Vagina (tissue), 2 donors: ENCODE measurements at regions not wholly inside any gene's neighbourhood (a gene's known extent, or its start where the extent isn't known, plus 50 kb on each side); places are given as distances from the start of the nearest gene placed in this dataset.

Experiments
- DNase-seq, 2 donors: peaks; one replicate each; pipeline ENCODE4 v3.0.0-alpha.2; 2017; ENCODE audit errors: extremely low spot score in 2 of 2
- H3K27ac ChIP-seq: fragments of 200-600 bp; sonication (generic); one replicate; pipeline ENCODE4 v1.5.1; 2019
- H3K27me3 ChIP-seq: fragments of 200-600 bp; sonication (generic); one replicate; pipeline ENCODE4 v1.5.1; 2019
- H3K36me3 ChIP-seq, 2 donors: fragments of 200-600 bp; sonication (generic); one replicate each; pipeline ENCODE4 v1.5.1; 2017 to 2019
- H3K4me1 ChIP-seq: fragments of 200-600 bp; sonication (generic); one replicate; pipeline ENCODE4 v1.5.1; 2019
- H3K4me3 ChIP-seq, 2 donors: fragments of 200-600 bp; sonication (generic); 1 replicate in 1 of 2; 2 replicates in 1 of 2; pipeline ENCODE4 v1.5.1; 2016 to 2019
- H3K9me3 ChIP-seq: fragments of 200-600 bp; sonication (generic); one replicate; pipeline ENCODE4 v1.5.1; 2019
- CTCF ChIP-seq, 3 experiments: fragments of 450-650 bp in 2 of 3; fragments of 200-600 bp in 1 of 3; sonication (generic) in 1 of 3; IDR thresholded peaks; one replicate each; pipeline ENCODE4 v1.5.1; 2017 to 2019; ENCODE audit warnings: antibody characterized with exemption in 3 of 3, mild to moderate bottlenecking in 2 of 3, moderate library complexity in 2 of 3
- POLR2A ChIP-seq, 2 donors: fragments of 450-650 bp; IDR thresholded peaks; one replicate each; pipeline ENCODE4 v1.6.1; 2017; ENCODE audit warnings: antibody characterized with exemption in 2 of 2, mild to moderate bottlenecking in 2 of 2, moderate library complexity in 2 of 2
- POLR2AphosphoS5 ChIP-seq, 2 donors: sonication (generic); formaldehyde crosslinking; IDR thresholded peaks; one replicate each; pipeline ENCODE4 v1.9.0; 2017; ENCODE audit warnings: antibody characterized with exemption in 2 of 2, mild to moderate bottlenecking in 2 of 2, low read depth in 1 of 2; ENCODE audit not compliant: insufficient read depth in 1 of 2
- intact Hi-C: fragments of 100-400 bp; cut with DNase I; formaldehyde crosslinking; loops from one replicate; pipeline ENCODE4 v1.15.1; 2023

- Histone ChIP-seq H3K36me3 (no peaks in the 10 kb centered on the region), H3K27ac (no peak overlapping the region), H3K27me3 (no peaks in the 10 kb centered on the region), H3K4me3 (no peak overlapping the region), H3K4me1 (no peaks in the 10 kb centered on the region), H3K9me3 (no peaks in the 10 kb centered on the region)
- DNase-seq, result no peak
- TF ChIP-seq CTCF (IDR thresholded peaks at IDR 0.05), result no peak
- intact Hi-C loops, result no loop called here
These were observed 235.2 kb upstream of the SRRM4 start for GRCh38 chr12:118746176-118746575.

- Histone ChIP-seq H3K27me3 (no peaks in the 10 kb centered on the region), H3K9me3 (no peaks in the 10 kb centered on the region), H3K4me3 (no peak overlapping the region), H3K4me1 (no peaks in the 10 kb centered on the region), H3K27ac (no peak overlapping the region), H3K36me3 (no peaks in the 10 kb centered on the region)
- intact Hi-C loops, result no loop called here
- DNase-seq, result no peak
- TF ChIP-seq POLR2AphosphoS5 (IDR thresholded peaks at IDR 0.05; ENCODE audit: insufficient read depth in 1 of 2, low read depth in 1 of 2) (no peak), POLR2A (IDR thresholded peaks at IDR 0.05) (no peak), CTCF (IDR thresholded peaks at IDR 0.05) (no peak)
These were observed 234.4 kb upstream of the SRRM4 start for GRCh38 chr12:118746960-118747359.

GRCh38 chr12:118747771-118748170, 233.6 kb upstream of the SRRM4 start:
- TF ChIP-seq POLR2A (IDR thresholded peaks at IDR 0.05), result no peak
- TF ChIP-seq CTCF (IDR thresholded peaks at IDR 0.05), result no peak
- no peak for TF ChIP-seq POLR2AphosphoS5 (IDR thresholded peaks at IDR 0.05; ENCODE audit: insufficient read depth in 1 of 2, low read depth in 1 of 2)
- intact Hi-C loops, result no loop called here
- no peak for DNase-seq
- Histone ChIP-seq H3K27ac (no peak overlapping the region), H3K9me3 (no peaks in the 10 kb centered on the region), H3K4me3 (no peak overlapping the region), H3K27me3 (no peaks in the 10 kb centered on the region), H3K36me3 (no peaks in the 10 kb centered on the region), H3K4me1 (no peaks in the 10 kb centered on the region)

GRCh38 chr12:118748478-118749380, 232.6 kb upstream of the SRRM4 start:
- intact Hi-C loops, result no loop called here
- DNase-seq, result no peak
- Histone ChIP-seq H3K4me1 (no peaks in the 10 kb centered on the region), H3K36me3 (no peaks in the 10 kb centered on the region), H3K9me3 (no peaks in the 10 kb centered on the region), H3K27ac (no peak overlapping the region), H3K4me3 (no peak overlapping the region), H3K27me3 (no peaks in the 10 kb centered on the region)
- TF ChIP-seq POLR2A (IDR thresholded peaks at IDR 0.05), result no peak
- TF ChIP-seq POLR2AphosphoS5 (IDR thresholded peaks at IDR 0.05; ENCODE audit: insufficient read depth in 1 of 2, low read depth in 1 of 2), result no peak

- Histone ChIP-seq H3K36me3 (no peaks in the 10 kb centered on the region), H3K27ac (no peak overlapping the region), H3K4me3 (no peak overlapping the region), H3K27me3 (no peaks in the 10 kb centered on the region), H3K4me1 (no peaks in the 10 kb centered on the region), H3K9me3 (no peaks in the 10 kb centered on the region)
- no peak for DNase-seq
- intact Hi-C loops, result no loop called here
- TF ChIP-seq CTCF (IDR thresholded peaks at IDR 0.05) (no peak), POLR2A (IDR thresholded peaks at IDR 0.05) (no peak), POLR2AphosphoS5 (IDR thresholded peaks at IDR 0.05; ENCODE audit: insufficient read depth in 1 of 2, low read depth in 1 of 2) (no peak)
These were observed 231.7 kb upstream of the SRRM4 start for GRCh38 chr12:118749646-118750045.
